ENCODE measurements at regions not wholly inside any gene's neighbourhood (a gene's known extent, or its start where the extent isn't known, plus 50 kb on each side); places are given as distances from the start of the nearest gene placed in this dataset.

DNA sequence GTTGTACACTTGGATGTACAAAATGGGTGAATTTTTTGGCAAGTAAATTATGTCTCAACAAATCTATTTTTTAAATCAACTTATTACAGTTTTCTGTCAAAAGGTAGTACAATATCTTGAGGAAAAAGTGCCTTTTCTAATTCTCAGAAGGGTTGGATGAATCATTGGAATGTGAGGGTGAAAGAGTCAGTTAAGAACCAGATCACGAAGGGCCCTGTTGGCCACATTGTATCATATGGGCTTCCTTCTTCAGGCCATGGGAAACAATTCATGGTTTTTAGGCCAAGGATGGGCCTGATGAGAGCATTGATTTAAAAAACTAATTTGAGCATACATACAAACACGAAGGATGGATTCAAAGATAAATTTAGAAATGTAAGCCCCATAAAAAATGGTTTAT is 503.7 kb downstream of the TNS3 start:
- TF ChIP-seq POLR2A (IDR thresholded peaks at IDR 0.05) (no peak), POLR2AphosphoS5 (IDR thresholded peaks at IDR 0.05; ENCODE audit: insufficient read depth in 1 of 2, low read depth in 1 of 2) (no peak)
- TF ChIP-seq, protein P1, sequence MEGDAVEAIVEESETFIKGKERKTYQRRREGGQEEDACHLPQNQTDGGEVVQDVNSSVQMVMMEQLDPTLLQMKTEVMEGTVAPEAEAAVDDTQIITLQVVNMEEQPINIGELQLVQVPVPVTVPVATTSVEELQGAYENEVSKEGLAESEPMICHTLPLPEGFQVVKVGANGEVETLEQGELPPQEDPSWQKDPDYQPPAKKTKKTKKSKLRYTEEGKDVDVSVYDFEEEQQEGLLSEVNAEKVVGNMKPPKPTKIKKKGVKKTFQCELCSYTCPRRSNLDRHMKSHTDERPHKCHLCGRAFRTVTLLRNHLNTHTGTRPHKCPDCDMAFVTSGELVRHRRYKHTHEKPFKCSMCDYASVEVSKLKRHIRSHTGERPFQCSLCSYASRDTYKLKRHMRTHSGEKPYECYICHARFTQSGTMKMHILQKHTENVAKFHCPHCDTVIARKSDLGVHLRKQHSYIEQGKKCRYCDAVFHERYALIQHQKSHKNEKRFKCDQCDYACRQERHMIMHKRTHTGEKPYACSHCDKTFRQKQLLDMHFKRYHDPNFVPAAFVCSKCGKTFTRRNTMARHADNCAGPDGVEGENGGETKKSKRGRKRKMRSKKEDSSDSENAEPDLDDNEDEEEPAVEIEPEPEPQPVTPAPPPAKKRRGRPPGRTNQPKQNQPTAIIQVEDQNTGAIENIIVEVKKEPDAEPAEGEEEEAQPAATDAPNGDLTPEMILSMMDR (IDR thresholded peaks at IDR 0.05) = no peak
